Progenitor cell of endocrine pancreas (in vitro differentiated cells): ENCODE measurements at regions not wholly inside any gene's neighbourhood (a gene's known extent, or its start where the extent isn't known, plus 50 kb on each side); places are given as distances from the start of the nearest gene placed in this dataset.
"Not testable (repeated sequence)": the region's sequence is repeated elsewhere in the genome, so short reads cannot be mapped to it uniquely, and the experiment has no call there.

Source experiments
- DNase-seq: peaks from one replicate; pipeline ENCODE4 v3.0.0; 2021; ENCODE audit warnings: low spot score; ENCODE audit not compliant: unreplicated experiment
- H3K27ac Mint-ChIP-seq: 2 replicates; pipeline ENCODE4 v1.8.0; 2021; ENCODE audit warnings: mild to moderate bottlenecking, moderate library complexity, mixed read lengths
- H3K27me3 Mint-ChIP-seq: 2 replicates; pipeline ENCODE4 v1.8.0; 2021; ENCODE audit warnings: mixed read lengths
- H3K36me3 Mint-ChIP-seq: 2 replicates; pipeline ENCODE4 v1.8.0; 2022; ENCODE audit warnings: mixed read lengths; ENCODE audit not compliant: insufficient read depth
- H3K4me1 Mint-ChIP-seq: 2 replicates; pipeline ENCODE4 v1.8.0; 2021; ENCODE audit warnings: low read depth, mixed read lengths
- H3K4me3 Mint-ChIP-seq: 2 replicates; pipeline ENCODE4 v1.8.0; 2021; ENCODE audit warnings: low read depth, mild to moderate bottlenecking, moderate library complexity, mixed read lengths
- H3K9me3 Mint-ChIP-seq: 2 replicates; pipeline ENCODE4 v1.8.0; 2021; ENCODE audit warnings: low read depth, mixed read lengths
- TF ChIP-seq, protein P1 (sequence below): fragments of 200-600 bp; sonication (generic); IDR thresholded peaks from one replicate; pipeline ENCODE4 v1.5.0; 2021; ENCODE audit warnings: antibody characterized with exemption, mild to moderate bottlenecking; ENCODE audit not compliant: unreplicated experiment

DNA sequence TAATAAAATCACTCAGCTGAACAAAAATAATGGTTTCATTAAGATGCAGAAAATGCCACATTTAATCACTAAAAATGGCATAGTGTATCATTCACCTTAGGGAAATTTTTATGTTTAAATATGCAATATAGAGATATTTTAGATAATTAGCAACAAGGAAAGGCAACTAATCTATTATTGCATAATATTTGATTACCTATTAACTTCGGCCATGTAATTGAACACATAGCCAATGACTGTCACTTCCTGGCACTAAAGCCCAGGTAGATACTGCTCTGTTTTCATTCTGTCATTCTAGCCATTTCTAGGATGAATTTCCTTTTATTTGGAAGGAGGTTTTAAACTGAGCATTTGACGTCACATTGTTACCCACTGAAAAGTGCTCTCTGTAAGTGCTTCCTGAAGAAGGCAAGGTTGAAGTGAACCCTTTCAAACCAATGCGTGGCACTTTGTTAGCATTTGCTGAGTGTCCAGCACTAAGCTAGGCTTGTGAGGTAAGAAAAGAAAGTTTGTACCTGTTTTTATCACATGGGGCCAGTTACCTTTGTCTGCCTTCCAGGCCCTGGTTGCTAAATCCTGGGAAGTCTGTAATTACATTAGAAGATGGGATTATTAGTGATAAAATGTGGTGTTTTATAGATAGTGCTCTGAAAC lies 67.8 kb upstream of the LSM6 start:
- TF ChIP-seq, protein P1, sequence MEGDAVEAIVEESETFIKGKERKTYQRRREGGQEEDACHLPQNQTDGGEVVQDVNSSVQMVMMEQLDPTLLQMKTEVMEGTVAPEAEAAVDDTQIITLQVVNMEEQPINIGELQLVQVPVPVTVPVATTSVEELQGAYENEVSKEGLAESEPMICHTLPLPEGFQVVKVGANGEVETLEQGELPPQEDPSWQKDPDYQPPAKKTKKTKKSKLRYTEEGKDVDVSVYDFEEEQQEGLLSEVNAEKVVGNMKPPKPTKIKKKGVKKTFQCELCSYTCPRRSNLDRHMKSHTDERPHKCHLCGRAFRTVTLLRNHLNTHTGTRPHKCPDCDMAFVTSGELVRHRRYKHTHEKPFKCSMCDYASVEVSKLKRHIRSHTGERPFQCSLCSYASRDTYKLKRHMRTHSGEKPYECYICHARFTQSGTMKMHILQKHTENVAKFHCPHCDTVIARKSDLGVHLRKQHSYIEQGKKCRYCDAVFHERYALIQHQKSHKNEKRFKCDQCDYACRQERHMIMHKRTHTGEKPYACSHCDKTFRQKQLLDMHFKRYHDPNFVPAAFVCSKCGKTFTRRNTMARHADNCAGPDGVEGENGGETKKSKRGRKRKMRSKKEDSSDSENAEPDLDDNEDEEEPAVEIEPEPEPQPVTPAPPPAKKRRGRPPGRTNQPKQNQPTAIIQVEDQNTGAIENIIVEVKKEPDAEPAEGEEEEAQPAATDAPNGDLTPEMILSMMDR = no peak

DNA sequence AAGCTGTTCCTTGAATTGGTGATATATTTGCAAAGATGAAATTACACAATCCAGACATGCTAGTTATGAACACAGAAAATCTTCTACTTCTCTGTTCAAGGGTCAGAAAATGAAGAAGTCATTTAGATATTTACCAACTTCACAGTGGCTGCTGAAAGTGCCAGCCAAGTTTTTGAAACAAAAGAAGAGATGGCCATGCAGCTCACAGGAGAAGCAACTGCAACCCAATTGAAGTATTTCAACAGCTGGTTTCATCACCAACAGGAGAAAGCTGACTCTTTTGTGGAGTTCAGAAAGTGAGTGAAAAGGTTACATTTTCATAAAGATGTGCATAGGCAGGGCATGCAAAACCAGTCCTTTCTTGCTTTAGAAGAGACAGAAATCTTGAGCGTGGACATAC lies 70.1 kb upstream of the LSM6 start:
- Mint-ChIP-seq H3K4me3 (no peak overlapping the region), H3K27ac (no peak overlapping the region), H3K36me3 (no peaks in the 10 kb centered on the region), H3K4me1 (peaks cover 3% of the 10 kb centered on the region), H3K27me3 (no peaks in the 10 kb centered on the region), H3K9me3 (no peaks in the 10 kb centered on the region)
- TF ChIP-seq, protein P1 = no peak
- DNase-seq = no peak

More for the DNA sequence above, 67.8 kb upstream of the LSM6 start:
- no peak overlapping the region for H3K27ac Mint-ChIP-seq
- no peak for DNase-seq
- no peaks in the 10 kb centered on the region for H3K9me3 Mint-ChIP-seq
- H3K4me3 Mint-ChIP-seq = no peak overlapping the region
- peaks cover 12% of the 10 kb centered on the region for H3K4me1 Mint-ChIP-seq
- H3K36me3 Mint-ChIP-seq = no peaks in the 10 kb centered on the region
- H3K27me3 Mint-ChIP-seq = no peaks in the 10 kb centered on the region

DNA sequence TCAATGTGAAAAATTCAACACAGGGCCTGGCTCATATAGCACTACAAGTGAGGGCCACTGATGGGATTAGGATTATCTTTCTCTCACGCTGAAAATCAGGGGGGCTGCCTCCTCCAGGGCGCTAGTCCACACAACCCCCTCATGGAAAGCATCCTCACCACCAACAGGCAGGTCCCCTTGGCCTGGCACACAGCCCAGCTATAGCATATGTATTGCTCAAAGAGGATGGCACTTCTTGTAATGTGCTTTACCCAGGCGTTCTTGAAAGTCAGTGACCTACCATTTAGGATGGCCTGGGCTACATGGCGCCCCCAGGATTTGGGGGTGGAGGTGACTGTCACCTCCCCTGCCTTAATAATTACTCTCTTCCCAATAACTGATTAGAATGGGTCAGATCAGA lies 71.0 kb upstream of the LSM6 start:
- Mint-ChIP-seq H3K4me3 (no peak overlapping the region), H3K27me3 (no peaks in the 10 kb centered on the region), H3K27ac (no peak overlapping the region), H3K4me1 (no peaks in the 10 kb centered on the region), H3K36me3 (no peaks in the 10 kb centered on the region), H3K9me3 (no peaks in the 10 kb centered on the region)
- DNase-seq = no peak
- TF ChIP-seq, protein P1 = no peak

DNA sequence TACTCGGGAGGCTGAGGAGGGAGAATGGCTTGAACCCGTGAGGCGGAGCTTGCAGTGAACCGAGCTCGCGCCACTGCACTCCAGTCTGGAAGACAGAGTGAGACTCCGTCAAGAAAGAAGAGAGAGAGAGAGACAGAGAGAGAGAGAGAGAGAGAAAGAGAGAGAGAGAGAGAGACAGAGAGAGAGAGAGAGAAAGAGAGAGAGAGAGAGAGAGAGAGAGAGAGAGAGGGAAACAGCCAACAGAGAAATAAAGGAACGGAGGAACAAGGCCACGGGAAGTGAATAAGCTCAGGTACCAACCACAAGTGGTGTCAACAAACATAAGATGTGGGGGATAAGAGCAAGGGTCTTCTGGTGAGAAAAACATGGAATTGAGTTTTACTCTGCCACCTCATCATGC lies 71.5 kb upstream of the LSM6 start:
- not testable (repeated sequence) for H3K27ac Mint-ChIP-seq, H3K9me3 Mint-ChIP-seq, H3K36me3 Mint-ChIP-seq, H3K4me3 Mint-ChIP-seq, H3K4me1 Mint-ChIP-seq, H3K27me3 Mint-ChIP-seq, DNase-seq

DNA sequence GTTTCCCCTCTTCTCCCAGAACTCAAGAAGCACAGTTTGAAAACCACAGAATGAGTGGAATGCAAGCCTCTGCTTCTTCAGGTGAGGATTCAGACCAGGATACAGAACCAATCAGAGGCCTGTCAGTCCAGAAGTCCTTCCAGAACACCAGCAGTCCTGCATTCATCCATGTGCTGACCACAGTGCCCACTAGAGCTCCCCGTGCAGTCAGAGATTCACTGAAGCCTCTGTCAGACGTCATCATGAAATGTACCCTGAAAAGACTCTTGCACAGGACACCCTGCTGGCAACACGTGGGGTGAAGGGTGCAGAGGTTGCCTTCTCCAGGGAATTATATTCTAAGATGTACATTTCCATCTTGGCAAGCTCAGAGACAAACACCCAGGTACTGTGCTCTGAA lies 75.9 kb upstream of the LSM6 start:
- no peaks in the 10 kb centered on the region for H3K9me3 Mint-ChIP-seq
- H3K4me3 Mint-ChIP-seq = no peak overlapping the region
- peaks cover 8% of the 10 kb centered on the region for H3K4me1 Mint-ChIP-seq
- no peak for DNase-seq
- H3K27ac Mint-ChIP-seq = no peak overlapping the region
- TF ChIP-seq, protein P1 = no peak
- H3K36me3 Mint-ChIP-seq = no peaks in the 10 kb centered on the region
- no peaks in the 10 kb centered on the region for H3K27me3 Mint-ChIP-seq

DNA sequence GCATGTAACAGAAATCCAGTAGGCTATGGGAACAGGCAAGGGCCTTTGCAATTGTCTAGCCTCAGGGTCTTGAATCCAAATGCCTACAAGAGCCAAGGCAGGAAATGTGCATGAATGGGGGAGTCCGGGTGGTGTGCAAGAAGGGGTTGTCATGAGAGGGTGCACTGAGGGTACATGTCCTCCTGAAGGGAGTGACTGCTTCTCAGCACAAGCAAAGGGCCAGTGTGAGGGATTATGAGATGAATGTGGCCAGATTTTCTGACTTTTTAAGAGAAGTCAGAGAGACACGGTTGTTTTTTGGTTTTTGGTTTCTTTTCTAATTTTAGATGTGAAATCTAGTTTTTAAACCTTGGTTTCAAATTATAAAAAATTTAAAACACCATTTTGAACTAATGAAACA lies 76.5 kb upstream of the LSM6 start:
- Mint-ChIP-seq H3K4me1 (peaks cover 8% of the 10 kb centered on the region), H3K4me3 (no peak overlapping the region), H3K36me3 (no peaks in the 10 kb centered on the region), H3K27me3 (no peaks in the 10 kb centered on the region), H3K9me3 (no peaks in the 10 kb centered on the region), H3K27ac (no peak overlapping the region)
- TF ChIP-seq, protein P1 = no peak
- DNase-seq = no peak
